DMS53 treated with DMSO at 0.1 percent for 48 hours (cell line): ENCODE measurements at regions not wholly inside any gene's neighbourhood (a gene's known extent, or its start where the extent isn't known, plus 50 kb on each side); places are given as distances from the start of the nearest gene placed in this dataset.

Experiments
- DNase-seq: peaks from one replicate; lab custom pipeline; 2025; ENCODE audit not compliant: unreplicated experiment; lab: John Stamatoyannopoulos, UW

GRCh38 chr6:26149240-26149639 is 62.0 kb downstream of the HFE start:
- no peak for DNase-seq

GRCh38 chr6:26152226-26153101 is 65.2 kb downstream of the HFE start:
- no peak for DNase-seq

GRCh38 chr6:26155061-26155930 is 68.1 kb downstream of the HFE start:
- DNase-seq, result peak; percentile 69

- peak; percentile 60 for DNase-seq
Observed at GRCh38 chr6:26156105-26156849, 69.0 kb downstream of the HFE start.

- DNase-seq, result no peak
Observed at GRCh38 chr6:26156850-26157250, 69.6 kb downstream of the HFE start.

GRCh38 chr6:26157251-26158075 is 70.2 kb downstream of the HFE start:
- peak; percentile 99 for DNase-seq

- no peak for DNase-seq
Observed at GRCh38 chr6:26158076-26158580, 70.9 kb downstream of the HFE start.

- DNase-seq, result peak; percentile 59
Observed at GRCh38 chr6:26158581-26159356, 71.5 kb downstream of the HFE start.

GRCh38 chr6:26159357-26160273 is 72.4 kb downstream of the HFE start:
- DNase-seq, result peak; percentile 53

GRCh38 chr6:26161322-26161721 is 74.1 kb downstream of the HFE start:
- no peak for DNase-seq

- no peak for DNase-seq
Observed at GRCh38 chr6:26162399-26162798, 75.2 kb downstream of the HFE start.

GRCh38 chr6:26163427-26164119 is 76.3 kb downstream of the HFE start:
- DNase-seq, result no peak

- DNase-seq, result no peak
Observed at GRCh38 chr6:26164120-26164505, 76.9 kb downstream of the HFE start.

GRCh38 chr6:26165261-26165790 is 78.1 kb downstream of the HFE start:
- no peak for DNase-seq

GRCh38 chr6:26170181-26170580 is 83.0 kb downstream of the HFE start:
- no peak for DNase-seq

- no peak for DNase-seq
Observed at GRCh38 chr6:26170951-26171841, 84.0 kb downstream of the HFE start.

- DNase-seq, result peak; percentile 55
Observed at GRCh38 chr6:26172608-26172968, 85.4 kb downstream of the HFE start.
